ENCODE measurements at regions not wholly inside any gene's neighbourhood (a gene's known extent, or its start where the extent isn't known, plus 50 kb on each side); places are given as distances from the start of the nearest gene placed in this dataset.

GRCh38 chrX:151816934-151817333 is 82.4 kb downstream of the CNGA2 start:
- TF ChIP-seq CTCF (conservative IDR thresholded peaks at IDR 0.05 in 1 of 2, IDR thresholded peaks at IDR 0.05 in 1 of 2; ENCODE audit: extremely low read depth in 1 of 2, insufficient read depth in 1 of 2, low read depth in 1 of 2, low read length in 2 of 2): no peak
- no peak for TF ChIP-seq EZH2 (IDR thresholded peaks at IDR 0.05; ENCODE audit: borderline replicate concordance, low read length)

All from mammary epithelial cell (primary cell).